ENCODE measurements at regions not wholly inside any gene's neighbourhood (a gene's known extent, or its start where the extent isn't known, plus 50 kb on each side); places are given as distances from the start of the nearest gene placed in this dataset.

DNA sequence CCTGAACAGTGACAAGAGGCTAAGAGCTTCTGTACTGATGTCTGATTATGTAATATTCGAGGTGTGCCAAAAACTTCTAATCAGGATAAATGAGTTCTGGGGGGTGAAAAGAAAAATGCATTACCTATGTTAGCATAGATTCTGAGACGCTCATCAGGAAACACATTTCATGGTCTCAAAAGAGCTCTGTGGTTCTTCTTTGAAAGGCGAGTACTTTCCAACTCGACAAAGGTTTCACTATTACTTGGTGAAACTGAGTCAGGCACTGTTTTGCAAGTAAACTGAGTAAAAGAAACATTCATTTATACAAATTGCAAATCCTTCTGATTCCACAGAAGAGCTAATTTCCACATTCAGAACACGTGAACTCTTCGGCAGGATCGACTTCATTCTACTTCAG is 523.2 kb downstream of the GATA3 start:
- no peaks in the 10 kb centered on the region for H3K27me3 ChIP-seq (ENCODE audit: control insufficient read depth, low read length)
- TF ChIP-seq EZH2phosphoT487 (IDR thresholded peaks at IDR 0.05; ENCODE audit: borderline replicate concordance, low read length) = no peak
- TF ChIP-seq, protein P1, sequence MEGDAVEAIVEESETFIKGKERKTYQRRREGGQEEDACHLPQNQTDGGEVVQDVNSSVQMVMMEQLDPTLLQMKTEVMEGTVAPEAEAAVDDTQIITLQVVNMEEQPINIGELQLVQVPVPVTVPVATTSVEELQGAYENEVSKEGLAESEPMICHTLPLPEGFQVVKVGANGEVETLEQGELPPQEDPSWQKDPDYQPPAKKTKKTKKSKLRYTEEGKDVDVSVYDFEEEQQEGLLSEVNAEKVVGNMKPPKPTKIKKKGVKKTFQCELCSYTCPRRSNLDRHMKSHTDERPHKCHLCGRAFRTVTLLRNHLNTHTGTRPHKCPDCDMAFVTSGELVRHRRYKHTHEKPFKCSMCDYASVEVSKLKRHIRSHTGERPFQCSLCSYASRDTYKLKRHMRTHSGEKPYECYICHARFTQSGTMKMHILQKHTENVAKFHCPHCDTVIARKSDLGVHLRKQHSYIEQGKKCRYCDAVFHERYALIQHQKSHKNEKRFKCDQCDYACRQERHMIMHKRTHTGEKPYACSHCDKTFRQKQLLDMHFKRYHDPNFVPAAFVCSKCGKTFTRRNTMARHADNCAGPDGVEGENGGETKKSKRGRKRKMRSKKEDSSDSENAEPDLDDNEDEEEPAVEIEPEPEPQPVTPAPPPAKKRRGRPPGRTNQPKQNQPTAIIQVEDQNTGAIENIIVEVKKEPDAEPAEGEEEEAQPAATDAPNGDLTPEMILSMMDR (IDR thresholded peaks at IDR 0.05; ENCODE audit: low read depth, low read length, poor library complexity, severe bottlenecking) = no peak
- no peak overlapping the region for H3K4me2 ChIP-seq (ENCODE audit: low read length)
- H4K20me1 ChIP-seq (ENCODE audit: control insufficient read depth, insufficient read depth, low read depth, low read length) = no peaks in the 10 kb centered on the region
- H3K4me1 ChIP-seq (ENCODE audit: control insufficient read depth, low read length) = no peaks in the 10 kb centered on the region
- no peak overlapping the region for H3K27ac ChIP-seq (ENCODE audit: low read depth, low read length)
- H3K9me2 ChIP-seq (replicated peaks; ENCODE audit: control insufficient read depth, low read length) = no peaks in the 10 kb centered on the region
- no peak overlapping the region for H3K4me3 ChIP-seq (ENCODE audit: low read length)
- no peaks in the 10 kb centered on the region for H3K36me3 ChIP-seq (ENCODE audit: control insufficient read depth, low read length)
- no peaks in the 10 kb centered on the region for H3K9me3 ChIP-seq (ENCODE audit: control insufficient read depth, insufficient read depth, low read length)
- H3K79me2 ChIP-seq (ENCODE audit: control insufficient read depth, low read length) = no peaks in the 10 kb centered on the region
- H3F3A ChIP-seq (ENCODE audit: control insufficient read depth, insufficient read depth) = no peaks in the 10 kb centered on the region

DNA sequence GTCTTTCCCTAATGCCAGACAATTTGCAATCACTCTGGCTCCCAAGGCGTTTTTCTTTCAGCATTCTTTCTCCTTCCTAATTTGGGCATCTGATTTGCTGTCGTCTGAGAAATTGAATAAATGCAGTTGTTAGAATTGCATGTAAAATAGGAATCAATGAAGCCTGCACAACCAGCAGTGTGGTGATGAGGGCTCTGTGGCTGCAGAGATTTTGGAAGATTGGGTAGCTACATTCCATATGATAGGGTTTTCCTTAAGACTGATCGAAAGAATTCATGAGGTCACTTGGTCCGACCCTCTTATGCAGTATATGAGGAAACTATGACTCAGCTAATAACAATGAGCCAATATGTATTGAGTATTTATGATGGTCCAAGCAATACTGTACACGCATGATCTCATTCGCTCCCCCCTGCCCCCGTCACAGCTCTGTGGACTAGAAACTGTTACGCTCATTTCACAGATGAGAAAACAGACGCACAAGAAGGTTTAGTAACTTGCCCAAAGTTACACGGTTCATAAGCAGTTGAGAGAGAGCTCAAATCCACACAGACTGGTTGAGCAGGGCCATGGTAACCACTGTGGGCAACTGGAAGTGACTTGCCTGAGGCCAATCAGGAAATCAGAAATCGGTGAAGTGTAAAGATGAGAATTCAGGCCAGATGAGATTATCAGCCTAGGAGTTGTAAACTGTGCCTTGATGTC is 527.2 kb downstream of the GATA3 start:
- no peak overlapping the region for H3K27ac ChIP-seq (ENCODE audit: low read depth, low read length)
- no peaks in the 10 kb centered on the region for H3F3A ChIP-seq (ENCODE audit: control insufficient read depth, insufficient read depth)
- no peaks in the 10 kb centered on the region for H3K4me1 ChIP-seq (ENCODE audit: control insufficient read depth, low read length)
- H4K20me1 ChIP-seq (ENCODE audit: control insufficient read depth, insufficient read depth, low read depth, low read length) = no peaks in the 10 kb centered on the region
- H3K27me3 ChIP-seq (ENCODE audit: control insufficient read depth, low read length) = no peaks in the 10 kb centered on the region
- no peak for TF ChIP-seq EZH2phosphoT487 (IDR thresholded peaks at IDR 0.05; ENCODE audit: borderline replicate concordance, low read length)
- TF ChIP-seq, protein P1 (IDR thresholded peaks at IDR 0.05; ENCODE audit: low read depth, low read length, poor library complexity, severe bottlenecking) = no peak
- no peaks in the 10 kb centered on the region for H3K9me2 ChIP-seq (replicated peaks; ENCODE audit: control insufficient read depth, low read length)
- no peak overlapping the region for H3K4me3 ChIP-seq (ENCODE audit: low read length)
- H3K79me2 ChIP-seq (ENCODE audit: control insufficient read depth, low read length) = no peaks in the 10 kb centered on the region
- no peaks in the 10 kb centered on the region for H3K36me3 ChIP-seq (ENCODE audit: control insufficient read depth, low read length)
- H3K4me2 ChIP-seq (ENCODE audit: low read length) = no peak overlapping the region
- no peaks in the 10 kb centered on the region for H3K9me3 ChIP-seq (ENCODE audit: control insufficient read depth, insufficient read depth, low read length)

DNA sequence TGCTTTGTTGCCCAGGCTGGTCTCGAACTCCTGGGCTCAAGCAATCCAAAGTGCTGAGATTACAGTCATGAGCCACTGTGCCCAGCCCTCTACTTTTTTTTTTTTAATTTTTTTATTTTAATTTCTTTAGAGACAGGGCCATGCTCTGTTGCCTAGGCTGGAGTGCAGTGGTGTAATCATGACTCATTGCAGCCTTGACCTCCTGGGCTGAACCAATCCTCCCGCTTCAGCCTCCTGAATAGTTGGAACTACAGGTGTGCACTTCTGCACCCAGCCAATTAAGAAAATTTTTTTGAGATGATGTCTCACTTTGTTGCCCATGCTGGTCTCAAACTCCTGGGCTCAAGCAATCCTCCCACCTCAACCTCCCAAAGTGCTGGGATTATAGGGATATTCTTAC is 528.6 kb downstream of the GATA3 start:
- Histone ChIP-seq H3F3A (ENCODE audit: control insufficient read depth, insufficient read depth) (no peaks in the 10 kb centered on the region), H3K9me3 (ENCODE audit: control insufficient read depth, insufficient read depth, low read length) (no peaks in the 10 kb centered on the region), H3K27ac (ENCODE audit: low read depth, low read length) (no peak overlapping the region), H3K9me2 (replicated peaks; ENCODE audit: control insufficient read depth, low read length) (no peaks in the 10 kb centered on the region), H3K27me3 (ENCODE audit: control insufficient read depth, low read length) (no peaks in the 10 kb centered on the region), H3K4me3 (ENCODE audit: low read length) (no peak overlapping the region), H3K36me3 (ENCODE audit: control insufficient read depth, low read length) (no peaks in the 10 kb centered on the region), H3K4me1 (ENCODE audit: control insufficient read depth, low read length) (no peaks in the 10 kb centered on the region), H3K79me2 (ENCODE audit: control insufficient read depth, low read length) (no peaks in the 10 kb centered on the region), H3K4me2 (ENCODE audit: low read length) (no peak overlapping the region), H4K20me1 (ENCODE audit: control insufficient read depth, insufficient read depth, low read depth, low read length) (no peaks in the 10 kb centered on the region)
- no peak for TF ChIP-seq EZH2phosphoT487 (IDR thresholded peaks at IDR 0.05; ENCODE audit: borderline replicate concordance, low read length)
- TF ChIP-seq, protein P1 (IDR thresholded peaks at IDR 0.05; ENCODE audit: low read depth, low read length, poor library complexity, severe bottlenecking) = no peak

Measured in DOHH2 (cell line).